ENCODE measurements at regions not wholly inside any gene's neighbourhood (a gene's known extent, or its start where the extent isn't known, plus 50 kb on each side); places are given as distances from the start of the nearest gene placed in this dataset.
"Not testable (repeated sequence)": the region's sequence is repeated elsewhere in the genome, so short reads cannot be mapped to it uniquely, and the experiment has no call there.

DNA sequence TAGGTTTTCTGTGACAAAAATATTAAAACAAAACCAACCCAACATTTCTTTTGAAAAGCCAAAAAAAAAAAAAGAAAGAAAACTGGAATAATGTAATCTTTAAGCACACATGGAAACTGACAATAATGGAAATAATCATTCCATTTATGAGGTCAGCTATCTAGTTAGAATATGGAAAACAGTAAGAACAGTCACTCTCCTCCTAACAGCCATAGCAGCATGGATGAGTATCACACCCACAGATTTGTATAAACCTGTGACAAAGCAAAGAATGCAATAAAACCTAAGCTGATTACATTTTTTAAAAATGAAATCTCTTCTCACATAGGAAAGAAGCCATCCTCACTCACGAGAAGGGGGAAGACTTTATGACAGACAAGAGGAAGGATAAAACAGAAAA, 437.8 kb downstream of the NYAP2 start:
- no peak for DNase-seq (ENCODE audit: low spot score)

DNA sequence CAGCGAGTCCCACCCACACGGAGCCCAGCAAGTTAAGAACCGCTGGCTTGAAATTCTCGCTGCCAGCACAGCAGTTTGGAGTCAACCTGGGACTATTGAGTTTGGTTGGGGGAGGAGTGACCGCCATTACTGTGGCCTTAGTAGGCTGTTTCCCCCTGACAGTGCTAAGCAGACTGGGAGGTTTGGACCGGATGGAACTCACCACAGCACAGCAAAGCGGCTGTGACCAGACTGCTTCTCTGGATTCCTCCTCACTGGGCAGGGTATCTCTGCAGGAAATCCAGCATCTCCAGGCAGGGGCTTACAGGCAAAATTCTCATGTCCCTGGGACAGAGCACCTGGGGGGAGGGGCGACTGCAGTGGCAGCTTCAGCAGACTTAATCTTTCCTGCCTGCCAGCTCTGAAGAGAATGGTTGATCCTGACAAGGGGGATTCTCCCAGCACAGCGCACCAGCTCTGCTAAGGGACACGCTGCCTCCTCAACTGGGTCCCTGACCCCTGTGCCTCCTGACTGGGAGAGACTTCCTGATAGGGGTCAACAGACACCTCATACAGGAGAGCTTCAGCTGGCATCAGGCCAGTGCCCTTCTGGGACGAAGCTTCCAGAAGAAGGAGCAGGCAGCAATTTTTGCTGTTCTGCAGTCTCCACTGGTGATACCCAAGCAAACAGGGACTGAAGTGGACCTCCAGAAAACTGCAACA, 425.4 kb downstream of the NYAP2 start:
- no peak for DNase-seq (ENCODE audit: low spot score)

GRCh38 chr2:225821351-225821750, 421.8 kb downstream of the NYAP2 start:
- DNase-seq (ENCODE audit: low spot score): no peak

DNA sequence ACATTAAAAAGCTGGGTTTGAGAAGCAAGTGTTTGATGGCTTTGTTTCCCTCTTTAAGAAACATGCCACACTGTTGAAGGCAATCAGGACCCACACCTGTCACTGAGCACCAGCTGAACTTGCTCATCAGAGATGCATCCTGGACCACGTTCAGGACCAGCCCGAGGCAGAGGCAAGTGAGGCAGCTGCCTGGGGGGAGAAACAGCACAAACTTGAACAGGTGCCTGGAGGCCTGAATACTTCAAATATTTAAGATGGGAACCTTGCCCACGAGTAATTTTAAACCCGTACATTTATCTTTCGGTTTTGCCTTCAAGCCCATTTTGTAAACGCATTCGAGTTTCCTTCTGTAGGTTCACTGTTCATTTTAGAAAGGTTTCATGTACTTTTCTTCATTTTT, 421.3 kb downstream of the NYAP2 start:
- no peak for DNase-seq (ENCODE audit: low spot score)

DNA sequence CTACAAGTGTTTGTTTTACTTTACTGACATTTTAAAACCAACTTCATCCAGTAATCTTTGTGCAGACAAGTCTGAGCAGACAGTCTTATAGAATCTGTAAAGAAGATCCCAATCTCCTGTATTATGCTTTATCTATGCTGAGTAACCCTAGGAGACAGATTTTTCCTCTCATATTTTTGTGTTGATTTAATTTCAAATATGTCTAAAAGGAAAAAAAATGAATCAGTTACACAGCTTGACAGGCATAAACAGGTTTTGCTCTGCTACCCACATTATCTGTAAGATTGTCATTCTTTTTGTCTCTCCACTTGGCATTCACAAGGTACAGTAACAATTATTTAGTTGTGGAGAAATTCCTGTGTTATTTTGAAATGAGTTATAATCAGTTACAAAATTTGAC, 415.0 kb downstream of the NYAP2 start:
- no peak for DNase-seq (ENCODE audit: low spot score)

GRCh38 chr2:225806105-225806504, 406.6 kb downstream of the NYAP2 start:
- no peak for DNase-seq (ENCODE audit: low spot score)

GRCh38 chr2:225802076-225802475, 402.6 kb downstream of the NYAP2 start:
- not testable (repeated sequence) for DNase-seq (ENCODE audit: low spot score)

DNA sequence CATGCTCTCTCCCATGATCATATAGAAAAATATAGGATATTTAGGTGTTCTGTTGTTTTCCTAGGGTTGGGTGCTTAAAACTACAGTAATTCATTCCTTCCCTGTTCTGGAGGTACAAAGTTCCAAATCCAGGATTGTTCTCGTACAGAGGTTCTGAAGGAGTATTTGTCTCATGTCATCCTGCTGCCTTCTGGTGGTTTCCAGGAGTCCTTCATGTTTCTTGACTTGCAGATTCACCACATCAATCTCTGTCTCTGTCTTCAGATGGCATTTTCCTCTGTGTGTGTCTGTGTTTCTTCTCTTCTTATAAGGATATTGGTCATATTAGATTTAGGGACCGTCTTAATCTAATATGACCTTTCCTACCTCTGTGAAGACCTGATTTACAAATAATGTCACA, 397.9 kb downstream of the NYAP2 start:
- DNase-seq (ENCODE audit: low spot score): no peak

- DNase-seq (ENCODE audit: low spot score): no peak
Measured at GRCh38 chr2:225794652-225795400, 395.3 kb downstream of the NYAP2 start.

DNA sequence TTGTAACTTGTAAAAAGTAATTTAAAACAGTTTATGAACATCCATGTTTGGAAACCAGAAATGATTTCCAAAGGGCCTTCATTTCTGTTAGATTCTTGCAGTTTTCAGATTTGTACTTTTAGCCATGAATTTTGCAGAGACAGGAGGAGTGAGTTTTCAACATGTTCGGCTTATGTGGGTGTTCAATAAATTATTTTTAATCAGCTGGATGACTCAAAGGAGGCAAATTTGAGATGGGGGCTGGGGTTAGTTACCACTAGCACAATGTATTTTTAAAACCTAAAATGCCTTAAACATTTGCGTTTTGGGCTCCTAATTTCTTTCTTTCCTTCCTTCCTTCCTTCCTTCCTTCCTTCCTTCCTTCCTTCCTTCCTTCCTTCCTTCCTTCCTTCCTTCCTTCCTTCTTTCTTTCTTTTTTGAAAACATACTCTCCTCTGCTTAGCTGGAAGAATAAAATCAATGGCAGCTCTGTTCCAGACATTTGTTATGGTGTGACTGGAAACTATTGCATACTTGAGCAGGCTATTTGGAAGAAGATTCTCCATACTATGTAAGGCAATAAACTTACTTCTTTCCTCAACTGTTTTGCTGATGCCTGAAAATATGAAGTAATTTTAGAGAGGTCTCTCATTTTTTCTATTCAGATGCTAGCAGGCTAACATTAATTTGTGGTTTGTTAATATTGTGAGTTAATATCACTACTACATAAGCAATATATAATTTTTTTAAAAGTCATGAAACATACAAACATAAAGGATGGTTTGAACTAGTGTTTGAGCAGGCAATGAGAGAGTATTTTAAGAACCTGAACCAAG, 394.4 kb downstream of the NYAP2 start:
- no peak for DNase-seq (ENCODE audit: low spot score)

DNA sequence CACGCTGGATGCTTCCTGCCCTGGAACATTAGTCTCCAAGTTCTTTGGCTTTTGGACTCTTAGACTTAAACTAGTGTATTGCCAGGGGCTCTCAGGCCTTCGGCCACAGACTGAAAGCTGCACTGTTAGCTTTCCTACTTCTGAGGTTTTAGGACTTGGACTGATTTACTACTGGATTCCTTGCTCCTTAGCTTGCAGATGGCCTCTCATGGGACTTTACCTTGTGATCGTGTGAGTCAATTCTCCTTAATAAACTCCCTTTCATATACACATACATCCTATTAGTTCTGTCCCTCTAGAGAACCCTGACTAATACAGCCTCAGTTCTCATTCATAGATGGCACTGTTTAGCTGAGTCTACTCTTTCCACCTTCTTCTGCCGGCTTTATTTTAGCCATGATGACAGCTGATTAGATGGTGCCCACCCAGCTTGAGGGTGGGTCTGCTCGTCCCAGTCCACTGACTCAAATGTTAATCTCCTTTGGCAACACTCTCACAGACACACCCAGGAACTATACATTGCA, 389.1 kb downstream of the NYAP2 start:
- no peak for DNase-seq (ENCODE audit: low spot score)

GRCh38 chr2:225787497-225787896, 388.0 kb downstream of the NYAP2 start:
- DNase-seq (ENCODE audit: low spot score): no peak

GRCh38 chr2:225781991-225782390, 382.5 kb downstream of the NYAP2 start:
- DNase-seq (ENCODE audit: low spot score): no peak

DNA sequence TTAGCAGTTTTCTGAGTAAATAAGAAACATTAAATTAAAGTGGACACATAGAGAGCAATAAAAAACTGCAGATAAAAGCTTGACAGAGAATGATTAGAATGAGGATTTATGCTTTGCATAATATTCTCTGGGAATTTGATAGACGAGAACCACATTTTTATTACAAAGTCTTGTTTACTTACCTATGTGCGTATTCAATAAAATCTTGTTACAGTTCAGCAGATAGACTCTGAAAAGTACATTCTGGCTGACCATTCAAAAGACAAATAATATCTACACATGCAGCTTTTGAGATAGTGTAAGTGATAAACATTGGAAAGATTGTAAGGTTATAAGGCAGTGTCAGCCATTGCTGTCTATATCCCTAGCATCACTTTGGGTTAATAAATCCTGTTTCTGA, 381.6 kb downstream of the NYAP2 start:
- no peak for DNase-seq (ENCODE audit: low spot score)

DNA sequence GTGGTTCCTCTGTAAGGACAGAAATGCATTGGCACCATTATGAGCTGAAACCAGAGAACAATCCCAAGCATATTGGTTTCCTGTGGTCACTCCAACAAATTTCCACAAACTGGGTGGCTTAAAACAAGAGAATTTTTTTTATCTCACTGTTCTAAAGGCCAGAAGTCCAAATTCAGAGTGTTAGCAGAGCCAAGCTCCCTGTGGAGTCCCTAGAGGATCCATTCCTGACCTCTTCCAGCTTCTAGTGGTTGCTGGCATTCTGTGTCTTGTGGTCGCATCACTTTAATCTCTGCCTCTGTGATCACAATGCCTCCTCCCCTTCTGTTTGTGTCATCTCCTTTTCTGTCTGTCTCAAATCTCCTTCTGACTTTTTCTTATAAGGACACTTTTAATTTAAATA, 380.3 kb downstream of the NYAP2 start:
- DNase-seq (ENCODE audit: low spot score): no peak

DNA sequence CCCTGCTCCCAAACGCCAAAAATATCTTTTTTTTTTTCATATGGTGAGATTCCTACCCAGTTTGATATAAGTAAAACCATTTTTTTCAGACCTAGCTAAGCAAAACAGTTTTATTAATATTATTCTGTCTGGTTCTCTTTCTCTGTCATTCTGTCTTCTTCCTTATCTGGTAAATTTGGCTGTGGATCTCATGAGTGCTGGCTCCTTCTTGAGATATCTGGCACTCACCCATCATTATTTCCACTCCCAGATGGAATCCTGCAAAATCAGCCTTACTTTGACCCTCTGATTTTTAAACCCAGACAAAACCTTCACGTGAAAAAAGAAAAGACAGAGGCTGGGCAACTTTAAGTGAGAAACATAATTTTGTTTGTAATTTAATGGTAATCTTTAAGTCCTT, 373.6 kb downstream of the NYAP2 start:
- no peak for DNase-seq (ENCODE audit: low spot score)

GRCh38 chr2:225771701-225772100, 372.2 kb downstream of the NYAP2 start:
- no peak for DNase-seq (ENCODE audit: low spot score)

GRCh38 chr2:225768741-225769140, 369.2 kb downstream of the NYAP2 start:
- no peak for DNase-seq (ENCODE audit: low spot score)

- DNase-seq (ENCODE audit: low spot score): no peak
Measured at GRCh38 chr2:225766431-225766830, 366.9 kb downstream of the NYAP2 start.

DNA sequence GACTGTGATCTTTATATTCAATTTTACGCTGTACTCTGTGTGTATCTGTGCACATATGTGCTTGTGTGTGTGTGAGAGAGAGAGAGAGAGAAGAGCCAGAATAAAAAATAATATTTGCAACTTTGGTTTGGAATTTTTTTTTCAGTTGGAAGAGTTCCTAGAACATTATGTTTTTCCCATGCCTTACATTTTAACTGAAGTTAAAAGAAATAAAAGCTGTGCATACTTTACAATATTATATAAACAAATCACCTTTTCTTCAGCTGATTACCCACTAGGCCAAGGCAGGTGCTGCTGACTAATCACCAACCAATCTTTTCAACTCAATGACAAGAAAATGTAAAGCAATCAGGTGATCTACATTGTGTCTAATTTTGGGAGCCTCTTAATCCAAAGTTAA, 366.3 kb downstream of the NYAP2 start:
- DNase-seq (ENCODE audit: low spot score): no peak

DNA sequence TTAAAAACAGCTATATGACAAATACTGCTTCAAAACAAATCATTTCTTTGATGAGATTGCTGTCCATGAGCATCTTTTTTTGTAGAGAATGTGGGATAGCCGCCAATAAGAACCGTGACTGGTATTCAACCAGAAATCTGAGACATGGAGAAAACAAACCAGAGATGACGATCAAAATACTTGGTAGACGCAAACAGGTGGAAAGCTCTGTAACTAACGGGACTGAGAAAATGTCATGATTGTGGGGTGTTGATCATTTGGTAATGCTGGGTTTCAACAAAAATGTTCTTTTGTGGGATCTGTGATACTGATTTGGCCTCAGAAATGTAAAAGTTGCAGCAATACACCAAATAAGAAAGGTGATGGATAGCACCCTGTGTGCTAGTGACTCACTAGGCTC, 364.8 kb downstream of the NYAP2 start:
- no peak for DNase-seq (ENCODE audit: low spot score)

GRCh38 chr2:225763711-225764110, 364.2 kb downstream of the NYAP2 start:
- no peak for DNase-seq (ENCODE audit: low spot score)

DNA sequence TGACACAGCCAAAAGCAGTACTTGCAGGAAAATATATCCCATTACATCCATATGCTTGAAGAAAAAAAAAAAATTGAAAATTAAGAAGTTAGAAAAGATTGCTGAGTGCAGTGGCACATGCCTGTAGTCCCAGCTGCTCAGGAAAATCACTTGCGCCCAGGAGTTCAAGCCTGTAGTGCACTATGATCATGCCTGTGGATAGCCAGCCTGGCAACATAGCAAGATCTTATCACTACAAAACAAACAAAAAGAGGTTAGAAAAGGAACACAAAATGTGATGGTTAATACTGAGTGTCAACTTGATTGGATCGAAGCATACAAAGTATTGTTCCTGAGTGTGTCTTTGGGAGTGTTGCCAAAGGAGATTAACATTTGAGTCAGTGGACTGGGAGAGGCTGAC, 361.9 kb downstream of the NYAP2 start:
- no peak for DNase-seq (ENCODE audit: low spot score)

Measured in ureter (tissue), 1 donor.